ENCODE measurements at regions not wholly inside any gene's neighbourhood (a gene's known extent, or its start where the extent isn't known, plus 50 kb on each side); places are given as distances from the start of the nearest gene placed in this dataset.

GRCh38 chr2:58560531-58560930 lies 319.4 kb upstream of the FANCL start:
- DNase-seq = no peak

DNA sequence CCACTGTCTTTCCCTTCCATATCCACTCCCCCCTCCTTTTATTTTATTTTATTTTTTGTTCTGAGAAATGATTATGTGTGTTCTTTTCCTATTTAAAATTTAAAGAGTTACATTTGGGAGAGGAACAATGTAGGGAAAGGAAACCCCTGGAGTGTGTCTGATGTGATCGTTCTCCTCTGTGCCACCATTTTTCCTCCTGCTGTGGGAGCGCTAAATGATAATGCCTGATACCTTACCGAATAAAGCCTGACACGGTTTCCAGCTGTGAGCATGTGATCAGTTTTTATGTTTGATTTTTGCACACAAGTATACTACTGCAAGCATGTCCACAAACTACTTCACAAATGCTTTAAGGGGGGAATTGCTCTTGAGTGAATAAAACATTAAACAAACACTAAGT lies 317.8 kb upstream of the FANCL start:
- DNase-seq = no peak

DNA sequence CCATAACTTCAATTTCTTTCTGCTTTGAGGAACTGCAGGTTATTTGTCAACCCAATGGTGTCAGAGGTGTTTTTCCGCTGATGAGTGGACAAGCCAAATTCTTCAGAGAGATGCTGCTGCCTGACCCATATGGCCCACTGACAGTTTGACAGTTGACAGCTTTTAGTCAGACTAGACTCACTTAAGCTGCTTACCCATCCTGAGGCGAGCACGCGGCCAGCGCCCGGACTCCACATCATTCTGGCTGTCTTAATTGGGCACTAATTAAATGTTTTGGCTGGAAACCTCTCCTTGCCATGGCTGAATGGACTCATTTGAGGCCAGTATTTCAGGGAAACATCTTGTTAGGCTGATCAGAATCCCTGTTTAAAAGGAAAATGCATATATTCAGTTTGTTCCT lies 316.1 kb upstream of the FANCL start:
- DNase-seq = no peak

DNA sequence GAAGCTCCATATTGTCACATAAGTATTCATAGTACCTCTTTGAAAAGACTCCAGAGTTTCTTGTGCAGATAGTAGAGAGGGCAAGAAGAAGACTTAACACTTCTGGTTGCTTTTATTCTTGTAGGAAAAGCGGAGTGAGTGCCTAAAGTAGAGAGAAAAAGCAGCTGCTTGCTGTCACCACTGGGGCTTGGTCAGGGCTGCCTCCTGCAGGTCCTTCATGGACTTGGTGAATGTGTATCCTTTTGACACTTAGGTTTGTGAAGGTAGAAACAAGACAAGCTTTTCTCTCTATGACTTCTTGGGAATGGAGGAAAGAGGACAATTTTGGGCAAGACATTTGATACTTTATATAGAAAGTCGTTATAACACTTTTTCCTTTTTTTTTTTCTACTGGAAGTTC lies 312.8 kb upstream of the FANCL start:
- no peak for DNase-seq

DNA sequence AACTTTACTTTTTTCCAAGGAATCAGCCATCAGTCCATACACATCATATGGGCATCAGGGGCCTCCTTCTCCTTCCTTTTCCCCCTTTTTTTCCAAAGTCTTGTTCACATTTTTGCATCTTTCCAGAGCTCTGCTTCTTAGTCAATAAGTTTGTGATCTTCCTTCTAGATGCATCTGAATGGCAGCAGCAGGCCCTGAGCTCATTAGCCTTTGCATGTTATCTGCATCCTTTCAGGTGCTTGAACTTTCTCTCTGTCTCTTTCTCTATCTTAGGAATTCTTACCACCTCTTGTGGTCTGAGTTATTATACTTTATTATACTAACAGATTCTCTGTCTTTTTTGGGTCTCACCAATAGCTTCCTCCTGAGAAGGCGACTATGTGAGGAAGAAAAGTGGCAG lies 312.4 kb upstream of the FANCL start:
- DNase-seq = no peak

DNA sequence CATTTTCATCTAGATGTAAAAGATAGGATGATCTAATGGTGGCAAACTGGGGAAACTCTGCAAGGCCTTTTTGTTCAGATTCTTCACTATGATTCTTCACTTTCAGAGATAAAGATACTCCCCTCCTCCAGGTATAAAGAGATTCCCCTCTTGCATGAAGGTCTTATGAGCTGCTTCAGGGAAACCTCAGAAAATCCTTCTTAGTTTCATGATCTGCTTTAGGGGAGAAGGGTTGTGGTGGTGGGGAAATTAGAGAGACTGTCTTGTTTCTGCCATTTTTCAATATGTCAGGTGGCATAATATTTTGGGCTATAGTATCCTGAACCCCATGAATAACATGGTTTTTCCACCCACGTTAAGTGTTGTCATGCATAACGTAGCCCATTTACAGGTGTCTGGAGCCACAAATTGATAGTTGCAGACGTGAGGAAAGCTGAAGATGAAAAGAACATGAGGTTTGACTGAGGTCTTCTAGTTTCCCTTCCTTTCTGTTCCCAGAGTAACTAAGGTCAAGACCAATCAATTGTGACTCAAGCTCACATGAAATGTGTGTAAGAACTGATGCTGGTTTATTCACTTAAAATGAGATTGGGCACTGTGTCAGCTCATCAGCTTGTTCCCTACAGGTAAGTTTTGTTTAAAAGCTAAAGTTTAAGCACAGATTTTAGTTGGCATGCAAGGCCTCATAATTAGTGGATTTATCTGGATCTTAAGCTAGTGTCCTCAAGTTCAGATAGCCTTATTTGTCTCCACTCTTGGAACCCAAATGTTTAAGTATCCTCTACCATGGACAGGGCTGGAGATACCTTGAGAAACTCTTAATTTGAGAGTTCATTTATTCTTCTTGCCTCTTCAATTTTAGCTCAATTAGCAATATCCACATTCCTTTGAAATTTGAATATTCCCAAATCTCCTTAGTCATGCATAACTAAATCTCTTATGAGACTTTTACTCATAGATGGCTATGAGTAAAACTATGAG lies 304.5 kb upstream of the FANCL start:
- no peak for DNase-seq

GRCh38 chr2:58543442-58543841 lies 302.3 kb upstream of the FANCL start:
- no peak for DNase-seq

DNA sequence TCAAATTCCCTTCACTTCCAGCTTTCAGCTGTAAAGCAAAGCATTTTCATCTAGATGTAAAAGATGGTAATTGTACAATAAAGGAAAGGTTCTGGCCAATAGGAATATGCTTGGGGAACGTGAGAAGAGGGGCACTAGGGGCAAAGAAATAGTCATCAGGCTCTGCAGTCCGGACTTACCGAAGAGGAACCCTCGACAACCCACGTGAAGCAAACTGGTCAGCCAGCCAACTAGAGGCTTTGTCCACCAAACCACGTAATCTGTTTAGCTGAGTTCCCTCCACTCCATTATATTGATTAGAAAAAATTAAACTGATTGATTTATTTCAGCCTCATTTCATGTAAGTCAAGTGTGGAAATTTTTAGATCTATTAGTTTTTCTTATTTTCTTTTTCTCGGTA lies 300.4 kb upstream of the FANCL start:
- DNase-seq = no peak

GRCh38 chr2:58540681-58541080 lies 299.6 kb upstream of the FANCL start:
- no peak for DNase-seq

DNA sequence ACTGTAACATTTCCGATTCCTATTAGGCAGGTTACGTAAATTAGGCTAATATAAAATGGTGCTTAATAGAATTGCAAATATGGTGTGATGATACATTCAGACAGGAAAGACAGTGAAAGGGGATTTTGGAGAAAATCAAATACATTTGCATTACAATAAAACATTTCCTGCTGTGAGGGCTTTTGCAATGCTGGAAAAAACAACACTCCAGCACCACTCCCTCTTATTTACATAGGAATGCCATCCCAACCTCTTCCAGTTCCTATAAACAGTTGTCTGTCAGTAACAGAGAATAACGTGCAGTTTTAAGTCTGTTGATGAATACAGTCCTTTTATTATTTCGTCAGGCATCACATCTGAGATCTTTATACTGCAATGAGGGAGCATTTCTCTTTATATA lies 298.8 kb upstream of the FANCL start:
- DNase-seq = no peak

- no peak for DNase-seq
These were observed 294.9 kb upstream of the FANCL start for GRCh38 chr2:58535990-58536389.

DNA sequence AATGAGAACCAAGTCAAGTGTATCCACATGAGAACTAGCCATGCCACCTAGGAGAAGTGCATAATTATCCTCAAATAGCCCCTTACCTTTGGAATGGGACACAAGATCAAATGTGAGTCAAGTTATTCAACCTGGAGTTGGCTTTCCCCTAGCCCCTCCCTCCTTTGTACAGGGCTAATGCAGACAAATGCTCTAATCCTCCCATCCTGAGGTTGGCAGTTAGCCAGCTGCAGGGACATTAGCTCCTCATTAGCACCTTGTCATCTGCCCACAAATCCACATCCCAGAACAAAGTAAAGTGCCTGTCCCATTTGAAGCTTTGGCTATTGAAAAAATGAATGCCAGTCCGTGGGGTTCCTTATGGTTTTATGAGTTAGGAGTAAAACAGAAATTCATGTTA lies 294.1 kb upstream of the FANCL start:
- no peak for DNase-seq

DNA sequence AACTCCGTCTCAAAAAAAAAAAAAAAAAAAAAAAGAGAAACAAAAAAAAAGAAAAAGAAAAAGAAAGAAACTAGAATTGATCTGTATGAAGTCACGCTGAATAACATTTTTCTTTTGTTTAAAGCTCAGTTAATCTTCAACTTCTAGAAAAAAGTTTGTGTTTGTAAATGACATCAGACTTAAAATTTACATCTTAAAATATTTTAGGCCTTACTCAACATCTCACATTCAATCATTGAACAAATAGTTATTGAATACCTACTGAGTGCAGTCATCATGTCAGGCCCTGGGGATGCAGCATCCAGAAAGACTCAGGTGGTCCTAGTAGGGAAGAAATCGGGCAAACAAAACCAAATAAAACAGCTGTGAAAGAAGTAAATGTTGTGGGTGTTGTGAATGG lies 292.3 kb upstream of the FANCL start:
- DNase-seq = no peak

GRCh38 chr2:58532641-58533040 lies 291.5 kb upstream of the FANCL start:
- DNase-seq = no peak

DNA sequence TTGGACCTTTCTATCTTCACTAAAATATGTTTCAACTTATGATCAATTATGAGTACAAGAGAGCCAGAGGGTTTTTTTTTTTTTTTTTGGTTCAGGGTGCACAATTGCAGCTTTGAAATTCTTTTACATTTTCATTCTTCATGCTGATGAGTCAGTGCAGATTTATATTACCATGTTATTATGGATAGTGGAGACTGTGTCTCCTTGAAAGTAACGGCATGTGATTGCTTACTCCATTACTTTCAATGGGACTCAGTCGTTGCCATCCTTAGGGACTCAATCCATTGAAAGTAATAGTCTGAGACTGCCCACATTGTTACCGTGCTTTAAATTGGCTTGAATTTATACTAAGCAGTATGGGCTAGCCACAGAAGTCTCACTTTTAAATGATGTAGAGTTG lies 286.5 kb upstream of the FANCL start:
- DNase-seq = no peak

- peak; percentile 77 for DNase-seq
These were observed 280.9 kb upstream of the FANCL start for GRCh38 chr2:58521803-58522554.

DNA sequence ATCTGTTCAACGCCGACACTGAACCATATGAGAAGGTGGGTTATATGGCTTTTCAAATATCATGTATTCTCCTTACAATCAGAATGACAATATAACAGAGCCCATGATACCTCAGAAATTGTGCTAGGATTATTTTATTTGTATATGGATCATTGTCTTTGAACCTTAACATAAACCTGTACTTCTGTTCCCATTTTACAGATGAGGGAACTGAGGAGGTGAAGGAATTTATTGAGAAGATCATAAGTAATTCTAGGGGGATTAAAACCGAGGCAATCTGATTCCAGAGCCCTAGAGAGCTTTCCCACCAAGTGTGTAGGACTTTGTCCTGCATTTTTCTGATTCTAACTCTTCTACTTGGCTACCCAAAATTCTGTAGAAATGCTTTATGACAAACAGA lies 279.8 kb upstream of the FANCL start:
- DNase-seq = no peak

- no peak for DNase-seq
These were observed 276.8 kb upstream of the FANCL start for GRCh38 chr2:58517881-58518280.

DNA sequence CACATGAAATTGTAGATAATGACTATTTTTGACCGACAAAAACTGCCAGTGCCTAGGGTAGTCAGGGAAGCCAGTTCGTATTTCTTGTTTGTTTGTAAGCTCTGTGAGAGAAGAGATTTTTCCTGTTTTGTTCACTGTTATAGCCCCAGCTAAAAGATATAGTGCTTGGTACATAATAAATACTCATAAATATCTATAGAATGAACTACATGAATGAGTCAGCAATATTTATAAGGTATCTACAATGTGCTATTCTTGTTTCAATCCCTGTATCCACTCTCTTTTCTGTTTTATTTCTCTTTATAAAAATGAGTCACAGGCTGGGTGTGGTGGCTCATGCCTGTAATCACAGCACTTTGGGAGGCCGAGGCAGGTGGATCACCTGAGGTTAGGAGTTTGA lies 275.6 kb upstream of the FANCL start:
- DNase-seq = no peak

- DNase-seq = no peak
These were observed 274.9 kb upstream of the FANCL start for GRCh38 chr2:58515827-58516573.

DNA sequence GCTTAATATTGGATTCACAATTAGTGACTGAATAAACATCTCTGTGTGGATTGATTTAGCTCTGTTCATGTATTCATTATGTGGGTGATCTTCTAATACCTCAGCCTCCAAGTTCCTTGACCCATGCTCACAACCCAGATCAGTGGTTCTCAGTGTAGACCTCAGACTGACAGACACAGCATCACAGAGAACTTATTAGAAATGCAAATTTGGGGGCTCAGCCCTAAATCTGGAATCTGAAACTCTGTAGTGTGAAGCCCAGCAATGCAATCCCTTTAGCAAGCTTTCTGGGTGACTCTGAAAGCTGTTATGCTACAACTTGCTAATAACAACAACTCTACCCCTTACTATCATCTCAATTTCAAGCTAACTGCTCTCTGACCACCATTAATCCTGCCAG lies 273.1 kb upstream of the FANCL start:
- no peak for DNase-seq

DNA sequence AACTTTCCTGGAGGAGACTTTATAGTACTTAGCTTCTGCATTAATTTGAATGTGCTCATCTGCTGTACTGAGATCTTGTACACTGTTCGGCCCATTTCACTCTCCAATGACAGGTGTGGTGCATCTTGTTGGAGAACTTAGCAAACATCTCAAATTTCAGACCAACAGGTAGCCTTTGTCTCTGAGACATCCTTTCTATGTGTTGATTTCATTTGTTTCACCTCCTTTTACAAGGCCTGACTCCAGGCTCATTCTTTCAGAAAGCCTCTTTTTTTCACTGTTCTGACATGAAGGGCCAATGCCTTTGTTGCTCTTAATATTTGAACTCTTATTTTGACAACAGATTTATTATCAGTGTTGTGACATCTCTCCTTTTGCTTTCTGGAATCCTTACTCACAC lies 271.8 kb upstream of the FANCL start:
- DNase-seq = no peak

DNA sequence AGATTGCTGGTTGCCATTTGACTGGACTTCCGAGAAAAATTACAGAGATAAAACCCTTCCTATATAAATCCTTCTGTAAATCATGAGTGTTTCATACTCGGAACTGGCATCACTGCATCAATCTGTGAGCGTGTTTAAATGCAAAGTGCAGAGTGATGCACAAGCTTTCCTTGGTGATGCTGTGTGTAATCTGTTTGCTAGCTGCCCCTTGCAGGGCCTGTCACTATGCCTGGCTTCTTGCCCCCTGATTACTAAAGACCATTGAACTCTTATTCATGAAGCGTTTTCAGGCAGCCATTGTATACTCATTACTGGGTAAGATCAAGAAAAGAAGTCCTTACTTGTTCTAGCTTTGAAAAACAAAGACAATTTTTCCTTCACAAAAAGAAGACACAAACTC lies 266.9 kb upstream of the FANCL start:
- DNase-seq = no peak

- DNase-seq = no peak
These were observed 262.8 kb upstream of the FANCL start for GRCh38 chr2:58503918-58504317.
